ENCODE measurements at regions not wholly inside any gene's neighbourhood (a gene's known extent, or its start where the extent isn't known, plus 50 kb on each side); places are given as distances from the start of the nearest gene placed in this dataset.

DNA sequence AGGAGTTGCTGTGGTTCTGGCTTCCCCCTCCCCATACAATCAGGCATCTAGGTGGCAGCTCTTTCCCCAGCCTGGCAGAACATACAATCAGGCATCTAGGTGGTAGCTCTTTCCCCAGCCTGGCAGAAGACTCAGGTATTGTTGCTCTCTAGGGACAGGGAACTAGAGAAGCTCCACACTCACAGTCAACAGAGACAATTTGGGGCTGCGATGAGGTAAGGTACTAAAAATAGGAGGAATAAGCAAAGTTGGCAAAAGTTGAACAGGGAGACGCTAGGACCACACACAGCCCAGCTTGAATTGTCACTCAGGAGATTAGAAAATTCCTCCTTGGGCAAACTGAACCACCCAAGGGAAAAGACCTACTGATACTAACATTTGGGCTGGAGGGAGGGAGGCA is 315.5 kb upstream of the CDH5 start:
- TF ChIP-seq GATA2 (IDR thresholded peaks at IDR 0.05; ENCODE audit: low read depth, low read length) (no peak), GATA3 (IDR thresholded peaks at IDR 0.05; ENCODE audit: low read depth, low read length) (no peak)

- TF ChIP-seq GATA3 (IDR thresholded peaks at IDR 0.05; ENCODE audit: low read depth, low read length), result no peak
Measured at GRCh38 chr16:66049865-66050264, 316.6 kb upstream of the CDH5 start.

GRCh38 chr16:66045626-66046025 is 320.9 kb upstream of the CDH5 start:
- TF ChIP-seq GATA3 (IDR thresholded peaks at IDR 0.05; ENCODE audit: low read depth, low read length), result no peak
- TF ChIP-seq GATA2 (IDR thresholded peaks at IDR 0.05; ENCODE audit: low read depth, low read length), result no peak

- TF ChIP-seq GATA3 (IDR thresholded peaks at IDR 0.05; ENCODE audit: low read depth, low read length), result no peak
- no peak for TF ChIP-seq GATA2 (IDR thresholded peaks at IDR 0.05; ENCODE audit: low read depth, low read length)
Measured at GRCh38 chr16:66044556-66044955, 321.9 kb upstream of the CDH5 start.

- TF ChIP-seq GATA2 (IDR thresholded peaks at IDR 0.05; ENCODE audit: low read depth, low read length) (no peak), GATA3 (IDR thresholded peaks at IDR 0.05; ENCODE audit: low read depth, low read length) (no peak)
Measured at GRCh38 chr16:66044089-66044488, 322.4 kb upstream of the CDH5 start.

- no peak for TF ChIP-seq GATA2 (IDR thresholded peaks at IDR 0.05; ENCODE audit: low read depth, low read length)
- no peak for TF ChIP-seq GATA3 (IDR thresholded peaks at IDR 0.05; ENCODE audit: low read depth, low read length)
Measured at GRCh38 chr16:66043326-66043725, 323.2 kb upstream of the CDH5 start.

DNA sequence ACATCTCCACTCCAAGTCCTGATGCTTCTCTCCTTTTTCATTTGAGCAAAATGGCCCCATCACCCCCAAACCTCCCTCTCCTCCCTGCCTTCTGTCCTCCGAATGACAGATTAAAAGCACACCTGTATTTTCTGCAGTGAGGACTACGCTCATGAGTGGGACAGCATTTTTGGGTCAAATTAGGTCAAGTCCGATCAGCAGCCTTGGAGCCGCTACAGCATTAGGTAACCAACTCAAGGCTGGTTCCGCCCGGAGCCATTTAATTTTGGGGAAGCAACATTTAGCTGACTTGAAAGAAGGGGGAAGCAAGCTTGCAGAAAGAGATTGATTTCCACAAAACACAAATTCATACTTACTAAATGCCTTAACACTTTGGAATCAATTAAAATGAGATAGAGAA is 324.1 kb upstream of the CDH5 start:
- TF ChIP-seq GATA3 (IDR thresholded peaks at IDR 0.05; ENCODE audit: low read depth, low read length) (no peak), GATA2 (IDR thresholded peaks at IDR 0.05; ENCODE audit: low read depth, low read length) (no peak)

DNA sequence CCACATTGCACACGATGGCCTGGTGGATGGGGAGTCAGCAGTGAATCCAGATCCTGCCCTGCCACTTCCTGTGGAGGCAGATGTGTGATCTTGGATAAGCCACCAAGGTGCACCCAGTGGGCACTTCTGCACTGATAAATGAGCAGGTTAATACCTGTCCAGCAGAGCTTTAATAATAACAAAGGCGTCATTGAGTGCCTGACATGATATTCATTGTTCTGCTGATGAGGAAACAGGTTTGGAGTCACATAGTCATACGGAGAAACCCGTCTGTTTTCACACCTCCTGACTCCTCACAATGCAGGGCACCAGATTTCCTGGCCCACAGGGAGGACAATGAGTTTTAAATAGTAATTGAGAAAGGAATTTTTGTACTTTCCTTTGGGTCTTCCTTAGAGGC is 324.6 kb upstream of the CDH5 start:
- TF ChIP-seq GATA3 (IDR thresholded peaks at IDR 0.05; ENCODE audit: low read depth, low read length) (no peak), GATA2 (IDR thresholded peaks at IDR 0.05; ENCODE audit: low read depth, low read length) (no peak)

GRCh38 chr16:66039793-66040192 is 326.7 kb upstream of the CDH5 start:
- TF ChIP-seq GATA3 (IDR thresholded peaks at IDR 0.05; ENCODE audit: low read depth, low read length), result no peak
- TF ChIP-seq GATA2 (IDR thresholded peaks at IDR 0.05; ENCODE audit: low read depth, low read length), result no peak

GRCh38 chr16:66036793-66037715 is 329.4 kb upstream of the CDH5 start:
- TF ChIP-seq GATA2 (IDR thresholded peaks at IDR 0.05; ENCODE audit: low read depth, low read length) (no peak), GATA3 (IDR thresholded peaks at IDR 0.05; ENCODE audit: low read depth, low read length) (no peak)

DNA sequence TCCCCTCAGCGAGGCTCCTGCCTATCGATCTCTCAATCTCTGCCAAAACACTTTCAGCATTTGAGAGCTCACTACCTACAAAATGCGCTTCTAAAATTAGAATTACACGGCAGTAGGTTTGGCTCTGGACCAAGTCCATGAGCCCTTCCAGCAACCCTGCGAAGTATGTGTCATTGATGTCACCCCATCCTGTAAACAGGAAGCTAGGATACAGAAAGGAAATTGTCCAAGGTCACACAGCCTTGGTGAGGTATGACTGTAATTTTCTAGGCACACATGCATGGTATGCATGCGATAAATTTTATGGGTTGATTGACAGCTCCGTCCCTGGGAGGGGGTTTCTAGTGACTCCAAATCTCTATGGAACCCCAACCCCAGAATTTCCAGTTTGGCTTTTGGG is 330.3 kb upstream of the CDH5 start:
- TF ChIP-seq GATA2 (IDR thresholded peaks at IDR 0.05; ENCODE audit: low read depth, low read length), result no peak
- TF ChIP-seq GATA3 (IDR thresholded peaks at IDR 0.05; ENCODE audit: low read depth, low read length), result no peak

DNA sequence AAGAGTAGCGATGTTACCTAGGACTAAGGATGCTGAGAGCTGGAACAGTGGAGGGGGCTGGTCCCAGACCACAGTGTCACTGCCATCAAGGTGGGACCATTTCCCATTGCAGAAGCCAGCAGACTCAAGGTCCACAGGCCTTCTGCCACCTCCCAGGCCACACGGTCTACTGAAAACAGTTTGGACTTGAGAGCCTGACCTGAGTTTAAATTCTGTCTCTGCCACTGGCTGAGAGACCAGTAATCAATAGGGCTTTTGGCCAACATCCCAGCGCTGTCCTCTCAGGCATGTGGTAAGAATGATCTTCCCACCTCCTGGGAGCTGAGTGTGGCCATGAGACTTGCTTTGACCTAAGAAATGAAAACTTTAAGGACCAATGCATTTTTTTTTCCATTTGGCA is 331.4 kb upstream of the CDH5 start:
- TF ChIP-seq GATA3 (IDR thresholded peaks at IDR 0.05; ENCODE audit: low read depth, low read length) (no peak), GATA2 (IDR thresholded peaks at IDR 0.05; ENCODE audit: low read depth, low read length) (no peak)

DNA sequence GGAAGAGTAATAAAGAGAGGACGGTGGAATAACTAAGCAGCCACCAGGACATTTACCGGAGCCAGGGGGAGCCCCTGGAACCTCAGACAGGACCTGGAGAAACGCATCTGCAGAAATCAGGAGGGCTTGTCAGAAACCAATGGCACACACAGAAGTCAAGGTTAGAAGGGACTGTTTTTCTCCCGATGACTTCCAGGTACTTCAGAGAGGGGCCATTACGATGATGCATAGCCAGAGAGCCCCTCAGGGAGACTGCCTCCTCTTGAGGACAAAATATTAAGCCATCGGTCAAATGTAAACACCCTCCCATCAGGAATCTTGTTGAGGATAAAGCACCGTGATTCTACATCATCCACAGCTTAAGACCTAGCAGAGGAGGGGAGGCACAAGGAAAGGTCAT is 333.6 kb upstream of the CDH5 start:
- TF ChIP-seq GATA2 (IDR thresholded peaks at IDR 0.05; ENCODE audit: low read depth, low read length), result no peak
- TF ChIP-seq GATA3 (IDR thresholded peaks at IDR 0.05; ENCODE audit: low read depth, low read length), result no peak

GRCh38 chr16:66030036-66030435 is 336.5 kb upstream of the CDH5 start:
- TF ChIP-seq GATA2 (IDR thresholded peaks at IDR 0.05; ENCODE audit: low read depth, low read length), result no peak
- no peak for TF ChIP-seq GATA3 (IDR thresholded peaks at IDR 0.05; ENCODE audit: low read depth, low read length)

DNA sequence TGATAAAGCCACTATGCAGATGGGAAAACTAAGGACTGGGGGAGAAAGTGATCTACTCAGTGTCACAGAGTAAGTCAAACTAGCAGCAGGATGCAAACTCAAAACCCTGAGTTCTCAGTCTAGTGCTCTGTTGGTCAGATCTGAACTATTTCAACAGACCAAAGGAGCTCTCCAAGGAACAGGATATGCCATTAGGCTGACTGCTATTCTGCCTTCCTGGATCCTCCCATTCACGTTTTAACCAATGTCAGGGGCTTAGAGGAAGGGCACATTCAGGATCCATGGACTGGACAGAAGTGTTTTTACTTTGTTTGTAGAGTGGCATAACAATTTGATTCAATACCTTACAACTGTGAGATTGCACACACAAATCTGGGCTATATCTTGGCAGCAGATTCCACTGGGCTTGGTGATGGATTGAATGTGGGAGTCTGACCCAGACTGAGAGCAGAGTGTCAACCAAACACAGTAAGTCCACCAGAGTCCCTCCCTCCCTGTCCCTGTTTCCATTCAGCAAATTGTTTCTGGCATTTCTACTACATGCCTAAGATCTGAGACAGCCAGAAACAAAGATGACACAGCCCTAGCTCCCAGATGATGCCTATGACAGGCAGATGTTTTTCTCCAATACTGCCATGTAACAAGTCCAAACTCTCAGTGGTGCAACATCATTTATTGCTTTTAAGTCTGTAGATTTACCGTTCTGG is 337.8 kb upstream of the CDH5 start:
- TF ChIP-seq GATA3 (IDR thresholded peaks at IDR 0.05; ENCODE audit: low read depth, low read length), result no peak
- no peak for TF ChIP-seq GATA2 (IDR thresholded peaks at IDR 0.05; ENCODE audit: low read depth, low read length)
